Adrenal gland (tissue), 5 donors: ENCODE measurements at regions not wholly inside any gene's neighbourhood (a gene's known extent, or its start where the extent isn't known, plus 50 kb on each side); places are given as distances from the start of the nearest gene placed in this dataset.

Experiments used
- POLR2A ChIP-seq, 2 donors: fragments of 450-650 bp; IDR thresholded peaks; one replicate each; pipeline ENCODE4 v1.6.1; 2017; ENCODE audit warnings: antibody characterized with exemption in 2 of 2, mild to moderate bottlenecking in 2 of 2, moderate library complexity in 1 of 2
- TF ChIP-seq, protein P1 (sequence below), 6 experiments: fragments of 450-650 bp in 4 of 6; fragments of 200-600 bp in 2 of 6; sonication (generic) in 1 of 6; IDR thresholded peaks; 1 replicate in 5 of 6; 2 replicates in 1 of 6; pipeline versions ENCODE4 v1.5.1 to v1.8.0; 2016 to 2021; ENCODE audit warnings: antibody characterized with exemption in 6 of 6, mild to moderate bottlenecking in 2 of 6, moderate library complexity in 1 of 6
- donor health status: DM: no; HTN: no; CAD: no.

- TF ChIP-seq, protein P1, sequence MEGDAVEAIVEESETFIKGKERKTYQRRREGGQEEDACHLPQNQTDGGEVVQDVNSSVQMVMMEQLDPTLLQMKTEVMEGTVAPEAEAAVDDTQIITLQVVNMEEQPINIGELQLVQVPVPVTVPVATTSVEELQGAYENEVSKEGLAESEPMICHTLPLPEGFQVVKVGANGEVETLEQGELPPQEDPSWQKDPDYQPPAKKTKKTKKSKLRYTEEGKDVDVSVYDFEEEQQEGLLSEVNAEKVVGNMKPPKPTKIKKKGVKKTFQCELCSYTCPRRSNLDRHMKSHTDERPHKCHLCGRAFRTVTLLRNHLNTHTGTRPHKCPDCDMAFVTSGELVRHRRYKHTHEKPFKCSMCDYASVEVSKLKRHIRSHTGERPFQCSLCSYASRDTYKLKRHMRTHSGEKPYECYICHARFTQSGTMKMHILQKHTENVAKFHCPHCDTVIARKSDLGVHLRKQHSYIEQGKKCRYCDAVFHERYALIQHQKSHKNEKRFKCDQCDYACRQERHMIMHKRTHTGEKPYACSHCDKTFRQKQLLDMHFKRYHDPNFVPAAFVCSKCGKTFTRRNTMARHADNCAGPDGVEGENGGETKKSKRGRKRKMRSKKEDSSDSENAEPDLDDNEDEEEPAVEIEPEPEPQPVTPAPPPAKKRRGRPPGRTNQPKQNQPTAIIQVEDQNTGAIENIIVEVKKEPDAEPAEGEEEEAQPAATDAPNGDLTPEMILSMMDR (IDR thresholded peaks at IDR 0.05): no peak
- no peak for TF ChIP-seq POLR2A (IDR thresholded peaks at IDR 0.05)
Measured at GRCh38 chr14:96953875-96954185, 156.6 kb downstream of the VRK1 start.
